GM18511 (cell line): ENCODE measurements at regions not wholly inside any gene's neighbourhood (a gene's known extent, or its start where the extent isn't known, plus 50 kb on each side); places are given as distances from the start of the nearest gene placed in this dataset.
"Not testable (repeated sequence)": the region's sequence is repeated elsewhere in the genome, so short reads cannot be mapped to it uniquely, and the experiment has no call there.

Experiments used
- ATAC-seq: cut with Tn5 transposase; IDR thresholded peaks from one replicate; pipeline ENCODE4 v1.9.1; 2021; ENCODE audit warnings: mild to moderate bottlenecking, moderate library complexity; ENCODE audit not compliant: unreplicated experiment

DNA sequence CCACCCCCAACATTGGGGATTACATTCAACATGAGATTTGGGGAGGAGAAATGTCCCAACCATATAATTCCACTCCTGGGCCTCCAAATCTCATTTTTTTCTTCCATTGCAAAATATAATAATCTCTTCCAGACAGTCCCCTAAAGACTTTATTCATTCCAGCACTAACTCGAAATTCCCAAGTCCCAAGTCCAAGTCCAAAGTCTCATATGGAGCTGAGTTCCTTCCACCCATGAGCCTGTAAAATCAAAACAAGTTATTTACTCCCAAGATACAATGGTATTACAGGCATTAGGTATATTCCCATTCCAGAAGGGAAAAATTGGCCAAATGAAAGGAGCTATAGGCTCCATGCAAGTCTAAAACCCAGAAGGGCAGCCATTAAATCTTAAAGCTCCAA is 56.7 kb downstream of the P2RY1 start:
- ATAC-seq = no peak

DNA sequence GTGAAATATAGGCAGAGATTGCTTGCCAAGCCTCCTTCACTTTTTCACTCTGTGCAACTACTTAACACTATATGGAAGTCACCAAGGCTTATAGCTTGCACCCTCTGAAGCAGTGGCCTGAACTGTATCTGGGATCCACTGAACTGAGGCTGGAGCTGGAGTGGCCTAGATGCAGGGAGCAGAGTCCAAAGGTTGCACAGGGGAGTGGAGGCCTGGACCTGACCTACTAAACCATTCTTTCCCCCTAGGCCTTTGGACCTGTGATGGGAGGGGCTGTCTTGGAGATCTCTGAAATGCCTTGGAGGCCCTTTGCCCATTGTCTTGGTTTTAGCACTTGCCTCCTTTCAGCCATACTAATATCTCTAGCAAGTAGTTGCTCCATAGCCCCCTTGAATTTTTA is 57.5 kb downstream of the P2RY1 start:
- ATAC-seq = no peak

DNA sequence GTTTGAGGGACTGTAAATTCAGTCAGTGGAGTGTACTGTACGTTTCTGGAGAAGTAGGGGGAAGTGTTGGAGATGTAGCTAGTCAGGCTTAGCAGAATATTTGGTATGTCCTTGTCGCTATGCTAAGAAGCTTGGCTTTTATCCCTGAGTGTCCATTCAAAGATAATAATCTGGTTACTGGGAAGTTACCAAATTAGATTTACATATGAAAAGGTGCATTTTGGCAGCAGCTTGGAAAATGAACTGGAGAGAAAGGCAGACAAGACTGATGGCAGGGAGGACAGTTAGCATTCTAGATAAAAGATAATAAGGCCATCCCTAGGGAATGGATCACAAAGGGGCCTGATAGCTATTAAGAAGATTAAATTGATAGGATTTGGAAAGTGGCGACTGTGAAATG is 58.7 kb downstream of the P2RY1 start:
- no peak for ATAC-seq

- ATAC-seq = no peak
Observed at GRCh38 chr3:152899306-152899705, 64.4 kb downstream of the P2RY1 start.

DNA sequence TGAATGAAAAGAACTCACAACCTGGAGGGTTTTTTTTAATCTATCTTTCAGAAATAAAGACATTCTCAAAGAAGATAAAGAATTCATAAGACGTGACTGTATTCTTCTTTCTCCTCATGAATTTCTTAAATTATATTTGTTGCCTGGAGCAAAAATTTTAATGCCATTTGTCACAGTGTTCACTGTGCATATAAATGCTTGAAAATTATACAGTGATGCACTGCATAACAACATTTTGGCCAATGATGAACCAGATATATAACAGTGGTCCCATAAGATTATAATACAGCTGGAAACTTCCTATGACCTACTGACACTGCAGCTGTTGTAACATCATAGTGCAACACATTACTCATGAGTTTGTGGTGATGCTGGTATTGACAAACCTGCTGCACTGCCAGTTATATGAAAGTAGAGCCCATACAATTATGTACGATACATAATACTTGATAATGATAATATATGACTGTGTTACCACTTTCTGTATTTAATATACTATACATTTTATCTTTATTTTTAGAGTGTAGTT is 67.3 kb downstream of the P2RY1 start:
- no peak for ATAC-seq

GRCh38 chr3:152905631-152906030 is 70.7 kb downstream of the P2RY1 start:
- ATAC-seq = no peak

GRCh38 chr3:152909180-152909883 is 74.4 kb downstream of the P2RY1 start:
- no peak for ATAC-seq

DNA sequence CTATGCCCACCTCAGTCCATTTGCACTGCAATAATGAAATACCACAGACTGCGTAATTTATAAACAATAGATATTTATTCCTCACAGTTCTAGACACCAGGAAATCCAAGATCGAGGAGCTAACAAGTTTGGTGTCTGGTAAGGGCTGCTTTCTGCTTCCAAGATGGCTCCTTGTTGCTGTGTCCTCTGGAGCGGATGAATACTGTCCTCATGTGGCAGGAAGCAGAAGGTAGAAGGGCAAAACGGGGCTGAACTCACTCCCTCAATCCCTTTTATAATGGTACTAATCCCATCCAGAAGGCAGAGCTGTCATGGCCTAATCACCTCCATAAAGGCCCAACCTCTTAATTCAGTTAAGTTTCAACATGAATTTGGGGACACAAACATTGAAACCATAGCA is 75.3 kb downstream of the P2RY1 start:
- no peak for ATAC-seq

DNA sequence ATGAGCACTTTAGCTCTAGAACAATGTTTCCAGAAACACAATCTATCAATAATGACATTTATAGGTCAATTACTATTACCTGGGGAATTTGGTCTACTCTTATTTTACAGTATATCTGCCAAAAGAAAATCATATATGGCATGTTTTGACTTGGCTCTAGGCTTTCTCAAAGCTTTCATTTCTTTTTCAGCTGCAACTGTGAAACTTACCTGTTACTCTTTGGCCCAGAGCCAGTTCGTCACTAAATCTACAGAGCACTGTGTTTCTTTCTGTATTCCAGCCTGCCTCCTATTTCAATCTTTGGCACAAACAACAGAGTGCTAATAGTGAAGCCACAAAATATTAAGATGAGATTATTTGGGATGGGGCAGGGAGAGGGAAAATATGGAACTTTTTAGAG is 76.0 kb downstream of the P2RY1 start:
- no peak for ATAC-seq

- ATAC-seq = not testable (repeated sequence)
Observed at GRCh38 chr3:152914743-152915142, 79.8 kb downstream of the P2RY1 start.

- ATAC-seq = no peak
Observed at GRCh38 chr3:152915695-152916094, 80.8 kb downstream of the P2RY1 start.

DNA sequence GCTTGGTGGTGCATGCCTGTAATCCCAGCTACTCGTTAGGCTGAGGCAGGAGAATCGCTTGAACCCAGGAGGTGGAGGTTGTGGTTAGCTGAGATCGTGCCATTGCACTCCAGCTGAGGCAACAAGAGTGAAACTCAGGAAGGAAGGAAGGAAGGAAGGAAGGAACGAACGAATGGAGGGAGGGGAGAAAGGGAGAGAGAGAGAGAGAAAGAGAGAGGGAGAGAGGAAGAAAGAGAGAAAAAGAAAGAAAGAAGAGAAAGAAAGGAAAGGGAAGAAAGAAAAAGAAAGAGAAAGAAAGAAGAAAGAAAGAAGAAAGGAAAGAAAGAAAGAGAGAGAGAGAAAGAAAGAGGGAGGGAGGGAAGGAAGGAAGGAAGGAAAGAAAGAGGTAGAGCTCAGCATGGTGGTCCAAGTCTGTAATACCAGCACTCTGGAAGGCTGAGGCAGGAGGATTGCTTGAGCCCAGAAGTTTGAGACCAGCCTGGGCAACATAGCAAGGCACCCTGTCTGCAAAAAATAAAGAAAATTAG is 81.9 kb downstream of the P2RY1 start:
- ATAC-seq = no peak

- no peak for ATAC-seq
Observed at GRCh38 chr3:152921351-152921750, 86.4 kb downstream of the P2RY1 start.

GRCh38 chr3:152922554-152922953 is 87.6 kb downstream of the P2RY1 start:
- no peak for ATAC-seq

DNA sequence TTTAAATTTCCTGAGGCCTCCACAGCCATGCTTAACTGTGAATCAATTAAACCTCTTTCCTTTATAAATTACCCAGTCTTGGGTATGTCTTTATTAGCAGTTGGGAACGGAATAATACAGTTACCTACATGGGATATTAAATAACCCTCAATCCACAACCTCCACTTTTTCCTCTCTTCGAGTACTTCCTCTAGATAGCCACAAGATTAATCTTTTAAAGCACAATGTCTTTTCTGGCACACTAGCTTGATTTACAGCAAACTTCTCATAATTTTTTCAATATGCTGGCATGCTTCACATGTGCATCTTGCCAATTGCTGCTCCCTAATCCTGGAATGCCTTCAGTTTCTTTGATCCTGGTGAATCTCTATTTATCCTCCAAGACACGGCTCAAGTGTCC is 92.2 kb downstream of the P2RY1 start:
- no peak for ATAC-seq

DNA sequence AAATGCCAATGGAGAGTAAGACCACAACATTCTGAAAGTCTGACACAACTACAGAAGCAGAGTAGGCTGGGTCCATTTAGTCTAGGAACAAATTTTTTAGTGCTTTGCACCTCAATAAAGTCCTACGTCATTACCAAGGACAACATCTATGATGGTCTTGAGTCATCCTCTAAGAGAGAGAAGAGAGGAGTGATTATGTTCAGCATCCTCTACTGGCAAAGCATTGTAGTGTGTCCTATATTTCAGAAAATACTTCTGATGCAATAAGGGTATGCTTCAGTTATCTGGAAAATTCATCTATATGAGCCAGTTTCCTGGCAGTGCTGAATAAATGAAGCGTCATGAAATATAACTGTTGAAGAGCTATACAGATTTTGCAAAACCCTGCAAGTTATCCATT is 95.6 kb downstream of the P2RY1 start:
- ATAC-seq = no peak

DNA sequence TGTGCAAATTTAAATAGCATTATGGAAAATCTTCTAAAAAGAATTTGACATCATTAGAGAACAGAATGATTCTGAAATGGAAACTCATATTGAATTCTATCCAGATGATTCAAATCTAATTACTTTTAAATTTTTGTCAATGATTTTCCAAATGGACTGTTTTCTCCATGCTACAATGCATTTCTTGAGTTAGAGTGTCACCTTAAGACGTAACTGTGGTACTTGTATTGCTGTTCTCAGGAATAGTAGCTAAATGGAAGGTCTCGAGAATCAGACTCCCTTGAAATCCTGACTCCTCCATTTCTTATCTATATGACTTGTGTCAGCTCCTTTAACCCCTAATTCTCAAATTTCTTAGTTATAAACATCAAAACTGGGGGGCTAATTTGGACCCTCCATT is 102.3 kb downstream of the P2RY1 start:
- no peak for ATAC-seq

DNA sequence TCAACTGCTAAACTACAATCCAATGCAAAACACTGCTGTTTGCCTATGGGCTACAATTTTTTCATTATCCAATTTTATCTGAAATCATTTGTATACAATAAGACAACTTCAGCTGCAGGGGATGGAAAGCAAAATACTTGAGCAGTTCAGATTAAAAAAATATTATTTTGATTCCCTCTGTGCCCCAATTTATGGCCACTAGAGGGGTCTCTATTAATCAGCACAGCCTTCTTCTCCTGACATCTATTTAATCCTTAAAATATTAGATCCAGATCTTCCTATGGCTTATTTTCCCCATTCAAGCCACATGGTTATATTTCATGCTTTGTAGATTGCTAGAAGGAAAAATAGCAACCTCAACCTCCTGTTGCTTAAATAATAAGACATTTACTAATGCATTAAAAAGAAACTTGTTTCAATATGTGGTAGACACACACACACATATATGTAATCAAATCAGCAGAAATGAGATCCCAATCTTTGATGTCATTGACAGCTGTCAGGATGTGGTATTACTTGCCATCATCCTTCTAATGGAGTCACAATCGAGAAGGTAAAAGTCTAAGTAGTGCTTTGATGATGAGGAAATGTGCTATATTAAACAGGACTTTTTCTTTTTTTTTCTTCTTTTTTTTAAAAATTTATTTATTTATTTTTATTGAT is 104.2 kb downstream of the P2RY1 start:
- no peak for ATAC-seq

DNA sequence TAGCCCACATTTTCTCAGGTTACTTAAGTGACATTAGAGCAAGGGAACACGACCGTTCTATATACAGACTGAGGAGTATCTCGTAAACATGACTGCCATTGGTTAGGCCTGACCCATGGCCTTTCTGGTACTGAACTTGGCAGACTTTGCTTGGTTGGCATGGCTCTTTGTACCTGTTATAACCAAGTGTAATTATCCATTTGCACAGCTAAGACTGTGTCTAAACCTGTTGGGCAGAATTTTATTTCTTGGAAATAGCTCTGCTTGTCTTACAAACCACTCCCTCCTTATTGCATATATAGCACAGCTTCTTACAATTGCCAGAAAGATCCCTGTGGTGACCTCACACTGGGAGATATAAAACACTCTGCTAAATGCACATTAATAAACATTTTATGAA is 106.9 kb downstream of the P2RY1 start:
- ATAC-seq = no peak

GRCh38 chr3:152942366-152942765 is 107.4 kb downstream of the P2RY1 start:
- ATAC-seq = no peak

GRCh38 chr3:152943645-152944044 is 108.7 kb downstream of the P2RY1 start:
- ATAC-seq = no peak

DNA sequence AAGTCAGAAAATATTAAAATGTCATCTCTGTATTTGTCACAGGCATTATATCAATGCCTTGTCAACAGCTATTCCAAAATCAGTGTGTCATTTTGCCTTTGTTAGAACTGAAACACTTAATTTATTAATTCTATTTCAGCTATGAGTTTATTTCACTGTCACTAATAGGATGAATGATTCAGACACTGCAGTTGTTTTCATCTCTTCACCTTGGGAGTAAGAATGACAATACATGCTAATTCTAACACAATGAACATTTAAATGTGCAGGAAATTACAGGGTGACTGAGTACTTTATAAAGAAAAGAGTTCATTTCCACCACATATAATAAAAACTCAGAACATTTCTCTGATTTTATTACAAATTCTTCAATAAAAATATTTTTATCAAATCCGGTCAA is 109.7 kb downstream of the P2RY1 start:
- ATAC-seq = no peak
